K562 (cell line): ENCODE measurements at regions not wholly inside any gene's neighbourhood (a gene's known extent, or its start where the extent isn't known, plus 50 kb on each side); places are given as distances from the start of the nearest gene placed in this dataset.

Experiments used
- MCM5 ChIP-seq: fragments of 450-650 bp; IDR thresholded peaks from 2 replicates; pipeline ENCODE4 v1.6.1; 2016; ENCODE audit warnings: low read depth
- RAD51 ChIP-seq: fragments of 450-650 bp; IDR thresholded peaks from 2 replicates; pipeline ENCODE4 v1.7.1; 2016; ENCODE audit warnings: low read depth, mild to moderate bottlenecking, borderline replicate concordance
- ZC3H8 ChIP-seq: fragments of 450-650 bp; IDR thresholded peaks from 2 replicates; pipeline ENCODE4 v1.6.1; 2017
- ZNF318 ChIP-seq, 2 experiments: fragments of 450-650 bp; IDR thresholded peaks; 2 replicates each; pipeline ENCODE4 v1.6.1; 2016; ENCODE audit warnings: mild to moderate bottlenecking in 2 of 2, borderline replicate concordance in 1 of 2, low read depth in 1 of 2, moderate library complexity in 1 of 2
- ZNF780A ChIP-seq: fragments of 250-450 bp; sonication (Bioruptor Pico); IDR thresholded peaks from 2 replicates; pipeline ENCODE4 v1.5.0; 2021; ENCODE audit warnings: mild to moderate bottlenecking
- ZSCAN29 ChIP-seq: fragments of 450-650 bp; IDR thresholded peaks from 2 replicates; pipeline ENCODE4 v1.6.1; 2017

GRCh38 chr14:83347874-83348273 is 1814.2 kb upstream of the SEL1L start (continued):
- no peak for TF ChIP-seq ZNF318 (IDR thresholded peaks at IDR 0.05; ENCODE audit: borderline replicate concordance in 1 of 2, low read depth in 1 of 2)
- no peak for TF ChIP-seq ZNF780A (CRISPR knock-in tag)
- no peak for TF ChIP-seq RAD51
- TF ChIP-seq ZSCAN29: no peak
- TF ChIP-seq ZC3H8: no peak
- TF ChIP-seq MCM5: no peak
